NCI-H2171 treated with DMSO at 0.1 percent for 48 hours (cell line): ENCODE measurements at regions not wholly inside any gene's neighbourhood (a gene's known extent, or its start where the extent isn't known, plus 50 kb on each side); places are given as distances from the start of the nearest gene placed in this dataset.

Experiments
- DNase-seq: peaks from one replicate; lab custom pipeline; 2025; lab: John Stamatoyannopoulos, UW

DNA sequence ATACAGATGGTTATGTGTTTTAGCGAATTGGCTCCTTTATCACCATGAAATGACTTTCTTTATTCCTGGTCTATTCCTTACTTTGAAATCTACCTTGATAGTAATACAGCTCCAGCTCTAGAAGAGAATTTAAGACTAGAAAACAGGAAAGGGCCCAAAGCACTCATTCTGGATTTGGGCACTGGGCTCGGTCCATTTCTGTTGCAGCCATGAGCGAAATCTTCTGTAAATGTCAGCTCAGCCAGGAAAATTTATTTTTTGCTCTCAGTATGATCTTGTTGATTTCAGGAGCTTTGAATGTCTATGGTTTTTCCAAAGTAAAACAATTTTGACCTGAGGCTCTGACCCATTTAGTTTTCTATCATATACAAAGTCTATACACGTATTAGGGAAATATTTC lies 104.1 kb downstream of the DIRAS2 start:
- DNase-seq = no peak

DNA sequence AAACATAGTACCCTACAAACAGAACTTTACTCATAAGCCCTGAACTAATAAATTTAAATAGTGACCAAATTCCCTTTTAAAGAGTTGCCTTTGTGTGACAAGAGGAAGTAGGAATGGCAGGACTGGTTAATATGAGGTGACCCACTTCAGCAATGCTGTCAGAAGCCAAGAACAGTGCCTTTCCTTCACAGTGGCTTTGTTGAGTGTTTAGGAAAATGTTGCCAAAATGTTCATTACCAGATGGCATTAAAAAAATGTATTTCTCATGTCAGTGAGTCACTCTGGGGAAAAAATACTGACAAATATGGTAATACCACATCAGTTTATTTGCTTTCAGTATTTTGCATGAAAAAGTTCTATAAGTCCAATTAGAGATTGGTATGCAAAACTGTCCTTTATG lies 103.3 kb downstream of the DIRAS2 start:
- DNase-seq = peak; percentile 59

DNA sequence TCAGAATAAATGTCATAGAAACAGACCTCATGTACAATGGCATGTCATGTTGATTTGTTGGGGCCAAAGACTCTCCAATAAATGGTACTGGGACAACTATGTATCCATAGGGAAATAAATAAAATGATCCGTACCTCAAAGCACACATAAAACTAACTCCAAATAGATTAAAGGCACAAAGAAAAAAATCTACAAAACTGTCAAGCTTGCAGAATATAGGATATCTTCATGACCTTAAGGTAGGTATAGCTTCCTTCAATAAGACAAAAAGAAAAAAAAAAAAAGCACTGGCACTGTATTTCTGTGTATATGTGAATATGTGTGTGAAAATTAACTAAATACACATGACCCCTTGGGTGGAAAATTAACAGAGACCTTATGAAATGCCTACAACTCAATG lies 101.9 kb downstream of the DIRAS2 start:
- DNase-seq = no peak

DNA sequence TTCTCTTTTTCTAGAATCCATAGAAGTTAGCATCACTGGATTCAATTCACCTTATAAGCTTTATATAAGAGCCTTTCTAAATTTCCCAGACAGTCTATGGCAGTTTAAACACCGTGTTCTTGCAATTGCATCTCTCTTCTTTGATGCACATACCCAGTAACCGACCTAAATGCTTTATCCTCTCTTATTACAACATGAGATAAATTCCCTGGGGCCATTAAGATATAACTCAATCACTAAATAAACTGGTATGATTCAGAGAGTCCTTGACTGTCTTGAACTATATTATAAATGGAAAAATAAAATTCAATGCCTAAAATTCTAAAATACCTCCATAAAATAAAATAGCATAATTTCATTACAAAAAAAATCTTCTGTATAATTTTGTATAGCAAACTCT lies 98.1 kb downstream of the DIRAS2 start:
- DNase-seq = no peak

DNA sequence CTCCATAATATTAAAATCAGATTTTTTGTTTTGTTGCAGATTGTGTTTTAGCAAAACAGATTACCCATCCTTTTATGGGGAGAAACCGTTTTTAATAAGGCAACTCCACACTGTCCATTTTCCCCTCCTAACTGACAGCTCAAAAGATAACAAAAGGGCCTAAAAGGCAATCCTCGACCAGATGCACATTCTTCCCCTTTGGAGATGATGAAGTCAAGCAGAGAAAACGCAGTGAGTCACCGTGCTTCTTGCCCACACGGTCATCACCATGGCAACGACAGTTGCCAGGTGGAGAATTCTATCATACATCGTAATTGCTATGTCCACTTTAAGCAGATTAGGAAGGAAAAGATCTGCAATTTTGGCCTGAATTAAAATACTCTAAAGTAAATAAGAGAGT lies 96.4 kb downstream of the DIRAS2 start:
- DNase-seq = peak; percentile 92

DNA sequence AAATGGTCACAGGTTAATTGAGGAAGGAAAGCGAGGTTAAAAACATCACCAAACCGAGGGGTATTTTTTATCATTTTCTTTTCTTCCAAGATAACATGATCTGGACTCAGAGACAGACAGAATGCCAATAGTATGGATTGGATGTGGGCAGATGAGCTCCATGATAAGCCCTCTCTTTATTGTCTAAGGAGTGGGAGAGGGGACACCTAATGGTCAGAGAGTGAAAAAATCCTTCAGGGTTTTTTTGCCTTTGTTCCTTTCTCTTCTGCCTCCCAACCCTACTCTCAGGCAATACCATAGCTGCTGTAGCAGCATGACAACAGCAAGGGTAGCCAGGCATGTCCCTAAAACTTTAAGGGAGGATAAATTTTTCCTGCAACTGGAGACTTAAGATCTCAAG lies 94.7 kb downstream of the DIRAS2 start:
- DNase-seq = no peak

DNA sequence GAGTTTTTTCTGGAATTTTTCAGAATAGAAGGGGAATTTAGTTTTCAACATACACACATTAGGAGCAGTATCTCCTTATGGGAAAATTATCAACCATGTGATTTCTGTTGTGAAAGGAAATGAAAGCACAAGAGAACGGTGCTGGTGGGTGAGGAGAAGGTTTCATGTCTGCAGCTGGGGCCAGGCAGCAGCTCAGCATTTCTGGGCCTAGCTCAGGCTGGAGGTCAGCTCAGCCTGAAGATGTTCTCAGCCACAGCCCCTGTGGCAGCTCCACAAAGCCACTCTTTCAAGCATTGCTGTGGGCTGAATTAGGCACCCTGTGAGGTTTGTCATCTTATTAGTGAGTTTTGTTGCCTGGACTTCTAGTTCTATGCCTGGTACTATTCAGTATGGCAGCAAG lies 90.3 kb downstream of the DIRAS2 start:
- no peak for DNase-seq

DNA sequence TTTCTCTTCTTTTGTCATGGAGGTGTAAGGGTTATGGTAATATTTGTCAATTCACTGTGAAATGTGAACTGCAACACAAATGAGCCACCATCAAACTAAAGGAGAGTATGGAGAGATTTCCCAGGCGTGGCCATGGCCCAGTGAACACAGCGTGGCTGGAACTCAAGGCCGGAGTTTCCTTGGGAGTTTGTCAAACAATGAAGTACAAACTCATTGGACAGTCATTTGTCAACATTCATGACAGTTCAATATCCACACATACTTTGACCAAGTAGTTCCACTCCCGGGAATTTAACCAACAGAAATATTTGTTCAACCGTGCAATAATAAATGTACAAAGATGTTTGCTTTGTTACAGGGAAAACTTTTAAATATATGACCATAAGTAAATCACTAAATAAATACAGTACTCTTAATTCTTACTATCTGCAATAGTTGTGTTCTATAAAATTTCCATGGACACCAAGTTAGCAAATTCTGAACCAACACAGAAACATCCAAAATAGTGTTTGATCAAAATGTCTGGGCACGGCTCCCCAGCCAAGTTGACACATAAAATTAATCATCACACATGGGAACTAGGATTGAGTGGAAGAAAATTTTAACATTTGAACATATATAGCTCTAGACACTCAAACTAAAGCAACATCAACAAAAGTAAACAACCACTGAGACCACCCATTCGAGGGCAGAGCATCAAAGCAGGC lies 87.1 kb downstream of the DIRAS2 start:
- DNase-seq = no peak

DNA sequence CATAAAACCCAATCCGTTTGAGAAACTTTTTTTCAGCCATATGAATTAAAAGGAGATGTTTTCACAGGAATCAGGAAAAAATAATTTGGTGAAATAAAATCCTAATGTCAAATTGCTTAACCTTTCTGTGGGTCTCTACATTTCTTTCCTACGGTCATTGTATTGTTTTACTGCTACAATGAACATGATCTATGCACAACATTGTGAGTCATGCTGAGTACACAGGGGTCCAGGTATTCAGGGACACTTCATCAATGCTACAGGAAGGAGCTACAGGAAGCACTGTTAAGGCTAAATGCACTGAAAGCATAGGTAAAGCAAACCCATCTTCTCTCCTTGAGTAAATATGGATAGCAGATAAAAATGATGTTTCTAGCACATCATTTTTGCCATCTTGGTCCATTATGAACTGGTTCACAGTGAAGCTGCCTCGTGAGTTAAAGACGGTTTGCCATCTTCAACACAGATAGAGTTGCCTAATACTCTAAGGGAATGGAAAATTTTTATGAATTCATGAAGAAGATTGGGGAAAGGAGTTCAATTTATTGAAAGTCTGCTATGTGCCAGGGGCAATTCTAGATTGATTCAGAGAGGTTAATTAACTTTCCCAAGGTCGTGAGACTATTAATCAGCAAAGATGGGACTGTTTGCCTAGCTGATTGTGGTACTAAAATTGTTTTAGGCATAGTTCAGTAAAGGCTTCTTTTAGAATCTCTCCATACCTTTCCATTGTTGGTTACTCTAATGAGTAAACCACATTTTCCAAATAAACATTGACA lies 85.5 kb downstream of the DIRAS2 start:
- no peak for DNase-seq

DNA sequence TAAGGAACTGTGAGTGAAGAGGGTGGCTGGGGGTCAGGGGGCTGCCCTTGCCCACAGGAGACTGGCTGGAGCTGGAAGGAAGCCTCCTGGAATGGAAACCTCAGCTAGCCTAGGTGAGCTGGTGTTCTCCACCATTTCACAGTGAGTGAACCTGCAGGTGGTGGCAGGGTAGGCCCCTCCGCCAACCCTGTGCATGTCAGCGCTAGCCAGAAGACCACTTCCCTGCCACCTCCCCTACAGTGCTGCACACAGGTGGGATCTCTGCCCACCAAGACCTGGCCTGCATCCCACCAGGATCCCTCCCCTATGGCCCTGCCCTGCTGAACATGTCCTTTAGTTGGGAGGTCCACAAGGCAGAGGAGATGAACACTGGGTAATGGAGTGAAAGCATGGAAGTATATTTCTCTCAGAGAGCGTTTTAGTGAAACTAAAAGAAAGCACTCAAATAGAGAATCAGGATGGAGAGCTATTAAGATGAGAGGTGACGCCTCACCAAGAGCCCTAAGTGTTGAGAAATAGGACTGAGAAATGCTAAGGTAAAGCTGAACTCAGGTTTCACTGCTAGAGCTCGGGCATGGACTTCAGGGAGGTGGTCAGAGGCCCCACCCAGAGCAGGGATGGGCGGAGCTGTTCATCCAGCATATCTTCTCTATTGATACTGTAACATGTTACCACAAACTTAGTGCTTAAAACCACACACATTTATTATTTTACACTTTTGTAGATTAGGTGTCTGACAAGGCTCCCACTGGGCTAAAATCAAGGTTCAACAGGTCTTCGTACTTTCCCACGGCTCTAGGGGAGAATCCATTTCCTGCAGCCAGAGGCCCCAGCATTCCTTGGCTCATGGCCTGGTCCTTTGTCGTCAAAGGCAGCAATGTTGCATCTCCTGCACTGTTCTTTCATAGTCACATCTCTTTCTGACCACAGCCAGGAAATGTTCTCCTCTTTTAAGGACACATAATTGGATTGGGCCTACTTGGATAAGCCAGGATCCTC lies 83.2 kb downstream of the DIRAS2 start:
- DNase-seq = no peak
